Uterus (tissue), 3 donors: ENCODE measurements at regions not wholly inside any gene's neighbourhood (a gene's known extent, or its start where the extent isn't known, plus 50 kb on each side); places are given as distances from the start of the nearest gene placed in this dataset. TPM values are rescaled to one million over a fixed set of nuclear protein-coding genes. Genes with fewer than 3 reads are reported as not detected.

Experiments
- DNase-seq, 2 donors: peaks; one replicate each; pipeline ENCODE4 v3.0.0-alpha.2; 2019 to 2020
- H3K27ac ChIP-seq, 2 donors: fragments of 200-600 bp; sonication (generic); 1 replicate in 1 of 2; 2 replicates in 1 of 2; pipeline ENCODE4 v1.5.1; 2016 to 2018
- H3K27me3 ChIP-seq, 2 donors: fragments of 200-600 bp; sonication (generic); one replicate each; pipeline ENCODE4 v1.5.1; 2018 to 2019; ENCODE audit warnings: control low read depth in 1 of 2
- H3K36me3 ChIP-seq, 2 donors: fragments of 200-600 bp; sonication (generic); one replicate each; pipeline ENCODE4 v1.5.1; 2019; ENCODE audit warnings: control low read depth in 1 of 2
- H3K4me1 ChIP-seq, 2 donors: fragments of 200-600 bp; sonication (generic); one replicate each; pipeline ENCODE4 v1.5.1; 2018 to 2019; ENCODE audit warnings: control low read depth in 1 of 2
- H3K4me3 ChIP-seq, 2 donors: fragments of 200-600 bp; sonication (generic); 1 replicate in 1 of 2; 2 replicates in 1 of 2; pipeline ENCODE4 v1.5.1; 2018 to 2019; ENCODE audit warnings: mild to moderate bottlenecking in 1 of 2
- H3K9me3 ChIP-seq, 2 donors: fragments of 200-600 bp; sonication (generic); one replicate each; pipeline ENCODE4 v1.5.1; 2019; ENCODE audit warnings: control low read depth in 1 of 2
- CTCF ChIP-seq, 4 experiments: fragments of 200-600 bp in 2 of 4; fragments of 450-650 bp in 2 of 4; sonication (generic) in 2 of 4; IDR thresholded peaks; one replicate each; pipeline ENCODE4 v1.5.1; 2016 to 2019; ENCODE audit warnings: antibody characterized with exemption in 4 of 4, mild to moderate bottlenecking in 2 of 4, moderate library complexity in 1 of 4
- POLR2A ChIP-seq, 2 donors: fragments of 450-650 bp; IDR thresholded peaks; one replicate each; pipeline ENCODE4 v1.6.1; 2016; ENCODE audit warnings: antibody characterized with exemption in 2 of 2, mild to moderate bottlenecking in 1 of 2, moderate library complexity in 1 of 2
- intact Hi-C: fragments of 100-400 bp; cut with DNase I; formaldehyde crosslinking; loops from one replicate; pipeline ENCODE4 v1.15.1; 2023; ENCODE audit warnings: low total_unique reads
- small RNA-seq: library from RNA; depleted of rRNA; stranded (forward); fragments of <200 nt; gene quantifications from one replicate; pipeline ENCODE3, GENCODE V24; 2016
- donor health status: DM: yes; HTN: yes; CAD: no.

GRCh38 chr7:155864991-155865690 is 52.9 kb upstream of the SHH start:
- H3K27me3 ChIP-seq = no peaks in the 10 kb centered on the region
- TF ChIP-seq POLR2A (IDR thresholded peaks at IDR 0.05) (no peak), CTCF (IDR thresholded peaks at IDR 0.05) (no peak)
- no peaks in the 10 kb centered on the region for H3K36me3 ChIP-seq
- H3K4me1 ChIP-seq = no peaks in the 10 kb centered on the region
- no peak overlapping the region for H3K4me3 ChIP-seq
- intact Hi-C loops = no loop called here
- DNase-seq = no peak
- no peak overlapping the region for H3K27ac ChIP-seq
- H3K9me3 ChIP-seq = no peaks in the 10 kb centered on the region

DNA sequence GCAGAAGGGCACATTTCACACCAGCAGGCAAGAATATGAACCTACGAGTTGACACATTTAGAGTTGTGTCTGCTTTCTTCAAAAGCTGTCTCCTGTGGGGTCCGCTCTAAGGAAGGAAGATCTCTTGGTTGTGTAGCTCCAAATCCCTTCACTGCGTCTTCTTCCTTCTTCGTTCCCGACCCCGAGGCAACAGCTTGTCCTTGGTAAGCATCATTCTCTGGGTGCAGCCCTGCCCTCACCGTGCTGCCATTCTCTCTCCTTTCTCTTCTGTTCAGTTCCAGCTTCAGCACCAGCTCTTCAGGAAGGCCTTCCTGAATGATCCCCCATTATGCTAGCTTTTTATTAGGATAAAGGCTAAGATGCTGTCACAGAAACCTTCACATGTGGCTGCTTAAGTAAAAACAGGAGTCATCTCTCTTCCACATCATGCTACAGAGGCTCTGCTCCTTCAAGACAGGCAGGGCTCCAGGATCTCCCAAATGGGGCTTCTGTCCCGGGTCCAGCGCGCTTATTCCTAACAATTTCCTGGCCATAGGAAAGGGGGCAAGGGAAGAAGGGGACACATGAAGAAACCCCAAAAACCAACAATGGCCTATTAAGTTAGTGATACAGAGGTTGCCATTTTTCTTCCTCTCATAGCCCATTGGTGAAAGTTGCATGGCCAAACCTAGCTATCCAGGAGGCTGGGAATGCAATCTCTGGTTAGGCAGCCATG is 52.2 kb upstream of the SHH start:
- Histone ChIP-seq H3K27ac (no peak overlapping the region), H3K4me3 (no peak overlapping the region), H3K4me1 (no peaks in the 10 kb centered on the region), H3K9me3 (no peaks in the 10 kb centered on the region), H3K27me3 (no peaks in the 10 kb centered on the region), H3K36me3 (no peaks in the 10 kb centered on the region)
- intact Hi-C loops = no loop called here
- no peak for DNase-seq
- no peak for TF ChIP-seq POLR2A (IDR thresholded peaks at IDR 0.05)
- TF ChIP-seq CTCF (IDR thresholded peaks at IDR 0.05) = no peak

DNA sequence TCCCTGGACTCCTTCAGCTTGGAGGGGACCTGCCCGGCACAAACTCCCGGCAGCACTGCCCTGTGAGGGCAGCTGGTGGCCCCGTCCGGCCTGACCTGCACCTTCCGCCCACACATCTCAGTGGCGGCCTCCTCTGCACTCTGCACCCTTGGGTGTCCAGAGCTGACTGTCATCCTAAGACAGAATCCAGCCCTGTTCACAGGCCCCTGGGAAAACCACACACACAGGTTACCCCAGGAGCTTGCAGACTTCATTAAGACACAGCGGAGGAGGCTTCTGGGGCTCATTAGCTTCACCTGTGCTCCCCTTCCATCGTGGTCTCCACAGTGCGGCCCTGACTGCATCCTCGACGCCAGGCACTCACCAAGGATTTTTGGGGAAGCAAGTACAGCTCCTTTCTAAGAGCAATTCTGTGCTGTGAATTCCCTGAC is 51.5 kb upstream of the SHH start:
- H3K4me1 ChIP-seq = no peaks in the 10 kb centered on the region
- no peaks in the 10 kb centered on the region for H3K9me3 ChIP-seq
- no peaks in the 10 kb centered on the region for H3K27me3 ChIP-seq
- no peaks in the 10 kb centered on the region for H3K36me3 ChIP-seq
- no peak overlapping the region for H3K4me3 ChIP-seq
- no peak overlapping the region for H3K27ac ChIP-seq
- intact Hi-C loops = no loop called here
- no peak for TF ChIP-seq CTCF (IDR thresholded peaks at IDR 0.05)
- no peak for TF ChIP-seq POLR2A (IDR thresholded peaks at IDR 0.05)
- no peak for DNase-seq

GRCh38 chr7:155862123-155862892 is 50.0 kb upstream of the SHH start:
- Histone ChIP-seq H3K4me3 (no peak overlapping the region), H3K4me1 (no peaks in the 10 kb centered on the region), H3K27me3 (no peaks in the 10 kb centered on the region), H3K36me3 (no peaks in the 10 kb centered on the region), H3K27ac (no peak overlapping the region), H3K9me3 (no peaks in the 10 kb centered on the region)
- TF ChIP-seq CTCF (IDR thresholded peaks at IDR 0.05) = no peak
- no peak for TF ChIP-seq POLR2A (IDR thresholded peaks at IDR 0.05)
- intact Hi-C loops = no loop called here
- no peak for DNase-seq

Small RNA genes lying in the stretch of these regions (small RNA-seq; reads per million reads assigned to genes)
- gene AC093813.1 (not detected), gene RF00019 (not detected)
